ENCODE measurements at regions not wholly inside any gene's neighbourhood (a gene's known extent, or its start where the extent isn't known, plus 50 kb on each side); places are given as distances from the start of the nearest gene placed in this dataset.

GRCh38 chr5:115432691-115433090, 111.9 kb downstream of the FEM1C start:
- TF ChIP-seq CTCF (IDR thresholded peaks at IDR 0.05) (no peak), ZFX (IDR thresholded peaks at IDR 0.05; ENCODE audit: borderline replicate concordance) (no peak)

Measured in 22Rv1 (cell line).